ENCODE measurements at regions not wholly inside any gene's neighbourhood (a gene's known extent, or its start where the extent isn't known, plus 50 kb on each side); places are given as distances from the start of the nearest gene placed in this dataset.

DNA sequence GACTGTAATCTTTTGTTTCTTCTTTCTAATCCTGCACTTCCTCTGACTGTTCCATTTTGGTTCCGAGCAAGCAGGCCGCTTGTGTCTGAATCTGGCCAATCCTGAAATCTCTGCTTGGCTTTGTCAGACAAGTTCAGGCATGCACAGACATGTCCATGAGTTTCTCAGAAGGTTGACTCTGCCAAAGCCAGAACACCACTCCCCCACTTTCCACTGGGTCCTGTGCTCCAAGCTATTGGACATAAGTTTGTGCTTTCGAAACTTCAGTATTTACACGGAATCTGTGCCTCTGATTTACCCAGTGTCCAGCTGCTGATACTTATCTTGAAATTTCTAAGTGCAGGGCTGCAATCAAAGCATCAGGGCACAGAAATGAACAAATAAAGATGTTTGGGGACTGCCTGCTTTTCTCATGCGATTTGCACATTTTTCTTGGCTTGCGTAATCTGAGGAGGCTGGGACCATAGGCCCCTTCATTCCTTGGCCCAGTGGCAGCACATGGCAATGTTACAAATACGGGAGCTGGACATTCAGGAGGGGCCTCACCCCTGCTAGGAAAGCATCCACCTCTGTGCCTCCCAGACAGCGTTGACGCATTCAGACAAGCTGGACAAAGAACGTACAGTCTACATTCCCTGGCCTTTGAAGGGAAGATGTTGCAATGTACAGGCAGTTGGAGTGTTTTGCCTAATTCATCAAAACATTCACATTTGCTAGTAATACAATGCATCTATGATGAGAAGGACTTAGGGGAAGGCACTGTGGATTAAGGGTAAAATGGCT, 209.2 kb upstream of the PAPPA start (continued):
- no peak for TF ChIP-seq ZNF33A (CRISPR knock-in tag; IDR thresholded peaks at IDR 0.05; ENCODE audit: borderline replicate concordance)
- TF ChIP-seq HNRNPH1 (optimal IDR thresholded peaks at IDR 0.05; ENCODE audit: low read depth, low read length) = no peak
- TF ChIP-seq, protein P1, sequence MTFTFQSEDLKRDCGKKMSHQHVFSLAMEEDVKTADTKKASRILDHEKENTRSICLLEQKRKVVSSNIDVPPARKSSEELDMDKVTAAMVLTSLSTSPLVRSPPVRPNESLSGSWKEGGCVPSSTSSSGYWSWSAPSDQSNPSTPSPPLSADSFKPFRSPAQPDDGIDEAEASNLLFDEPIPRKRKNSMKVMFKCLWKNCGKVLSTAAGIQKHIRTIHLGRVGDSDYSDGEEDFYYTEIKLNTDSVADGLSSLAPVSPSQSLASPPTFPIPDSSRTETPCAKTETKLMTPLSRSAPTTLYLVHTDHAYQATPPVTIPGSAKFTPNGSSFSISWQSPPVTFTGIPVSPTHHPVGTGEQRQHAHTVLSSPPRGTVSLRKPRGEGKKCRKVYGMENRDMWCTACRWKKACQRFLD (CRISPR knock-in tag; IDR thresholded peaks at IDR 0.05; ENCODE audit: borderline replicate concordance) = no peak
- TF ChIP-seq, protein P2, sequence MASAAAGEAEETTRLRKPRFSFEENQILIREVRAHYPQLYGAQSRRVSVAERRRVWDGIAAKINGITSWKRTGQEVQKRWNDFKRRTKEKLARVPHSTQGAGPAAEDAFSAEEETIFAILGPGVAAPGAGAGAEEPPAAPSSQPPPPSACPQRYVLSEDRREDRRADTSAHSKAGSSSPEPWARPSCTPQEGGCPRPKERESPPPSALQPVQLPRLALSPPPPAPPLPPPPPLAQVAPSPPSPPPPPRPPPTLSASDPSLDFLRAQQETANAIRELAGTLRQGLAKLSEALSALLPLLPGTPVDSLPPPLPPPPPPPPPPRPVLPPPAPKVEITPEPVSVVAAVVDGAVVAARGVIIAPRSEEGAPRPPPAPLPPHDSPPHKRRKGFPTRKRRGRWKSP (CRISPR knock-in tag; IDR thresholded peaks at IDR 0.05) = peak; percentile 76; the same call in 1 of the 2 replicates
- TF ChIP-seq CC2D1A (CRISPR knock-in tag; IDR thresholded peaks at IDR 0.05) = 0 out of 2 replicates have a peak, but pooled peaks have one; percentile 57
- TF ChIP-seq ZNF879 (CRISPR knock-in tag; IDR thresholded peaks at IDR 0.05) = no peak
- TF ChIP-seq, protein P3, sequence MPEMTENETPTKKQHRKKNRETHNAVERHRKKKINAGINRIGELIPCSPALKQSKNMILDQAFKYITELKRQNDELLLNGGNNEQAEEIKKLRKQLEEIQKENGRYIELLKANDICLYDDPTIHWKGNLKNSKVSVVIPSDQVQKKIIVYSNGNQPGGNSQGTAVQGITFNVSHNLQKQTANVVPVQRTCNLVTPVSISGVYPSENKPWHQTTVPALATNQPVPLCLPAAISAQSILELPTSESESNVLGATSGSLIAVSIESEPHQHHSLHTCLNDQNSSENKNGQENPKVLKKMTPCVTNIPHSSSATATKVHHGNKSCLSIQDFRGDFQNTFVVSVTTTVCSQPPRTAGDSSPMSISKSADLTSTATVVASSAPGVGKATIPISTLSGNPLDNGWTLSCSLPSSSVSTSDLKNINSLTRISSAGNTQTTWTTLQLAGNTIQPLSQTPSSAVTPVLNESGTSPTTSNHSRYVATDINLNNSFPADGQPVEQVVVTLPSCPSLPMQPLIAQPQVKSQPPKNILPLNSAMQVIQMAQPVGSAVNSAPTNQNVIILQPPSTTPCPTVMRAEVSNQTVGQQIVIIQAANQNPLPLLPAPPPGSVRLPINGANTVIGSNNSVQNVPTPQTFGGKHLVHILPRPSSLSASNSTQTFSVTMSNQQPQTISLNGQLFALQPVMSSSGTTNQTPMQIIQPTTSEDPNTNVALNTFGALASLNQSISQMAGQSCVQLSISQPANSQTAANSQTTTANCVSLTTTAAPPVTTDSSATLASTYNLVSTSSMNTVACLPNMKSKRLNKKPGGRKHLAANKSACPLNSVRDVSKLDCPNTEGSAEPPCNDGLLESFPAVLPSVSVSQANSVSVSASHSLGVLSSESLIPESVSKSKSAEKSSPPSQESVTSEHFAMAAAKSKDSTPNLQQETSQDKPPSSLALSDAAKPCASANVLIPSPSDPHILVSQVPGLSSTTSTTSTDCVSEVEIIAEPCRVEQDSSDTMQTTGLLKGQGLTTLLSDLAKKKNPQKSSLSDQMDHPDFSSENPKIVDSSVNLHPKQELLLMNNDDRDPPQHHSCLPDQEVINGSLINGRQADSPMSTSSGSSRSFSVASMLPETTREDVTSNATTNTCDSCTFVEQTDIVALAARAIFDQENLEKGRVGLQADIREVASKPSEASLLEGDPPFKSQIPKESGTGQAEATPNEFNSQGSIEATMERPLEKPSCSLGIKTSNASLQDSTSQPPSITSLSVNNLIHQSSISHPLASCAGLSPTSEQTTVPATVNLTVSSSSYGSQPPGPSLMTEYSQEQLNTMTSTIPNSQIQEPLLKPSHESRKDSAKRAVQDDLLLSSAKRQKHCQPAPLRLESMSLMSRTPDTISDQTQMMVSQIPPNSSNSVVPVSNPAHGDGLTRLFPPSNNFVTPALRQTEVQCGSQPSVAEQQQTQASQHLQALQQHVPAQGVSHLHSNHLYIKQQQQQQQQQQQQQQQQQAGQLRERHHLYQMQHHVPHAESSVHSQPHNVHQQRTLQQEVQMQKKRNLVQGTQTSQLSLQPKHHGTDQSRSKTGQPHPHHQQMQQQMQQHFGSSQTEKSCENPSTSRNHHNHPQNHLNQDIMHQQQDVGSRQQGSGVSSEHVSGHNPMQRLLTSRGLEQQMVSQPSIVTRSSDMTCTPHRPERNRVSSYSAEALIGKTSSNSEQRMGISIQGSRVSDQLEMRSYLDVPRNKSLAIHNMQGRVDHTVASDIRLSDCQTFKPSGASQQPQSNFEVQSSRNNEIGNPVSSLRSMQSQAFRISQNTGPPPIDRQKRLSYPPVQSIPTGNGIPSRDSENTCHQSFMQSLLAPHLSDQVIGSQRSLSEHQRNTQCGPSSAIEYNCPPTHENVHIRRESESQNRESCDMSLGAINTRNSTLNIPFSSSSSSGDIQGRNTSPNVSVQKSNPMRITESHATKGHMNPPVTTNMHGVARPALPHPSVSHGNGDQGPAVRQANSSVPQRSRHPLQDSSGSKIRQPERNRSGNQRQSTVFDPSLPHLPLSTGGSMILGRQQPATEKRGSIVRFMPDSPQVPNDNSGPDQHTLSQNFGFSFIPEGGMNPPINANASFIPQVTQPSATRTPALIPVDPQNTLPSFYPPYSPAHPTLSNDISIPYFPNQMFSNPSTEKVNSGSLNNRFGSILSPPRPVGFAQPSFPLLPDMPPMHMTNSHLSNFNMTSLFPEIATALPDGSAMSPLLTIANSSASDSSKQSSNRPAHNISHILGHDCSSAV (CRISPR knock-in tag; IDR thresholded peaks at IDR 0.05; ENCODE audit: borderline replicate concordance) = no peak
- TF ChIP-seq SRSF9 (IDR thresholded peaks at IDR 0.05; ENCODE audit: borderline replicate concordance, insufficient read depth, low read depth, low read length, poor library complexity, severe bottlenecking) = no peak
- TF ChIP-seq IRX3 (CRISPR knock-in tag; IDR thresholded peaks at IDR 0.05; ENCODE audit: borderline replicate concordance, low read depth) = peak; percentile 40; the same call in 1 of the 2 replicates
- no peak for TF ChIP-seq HOXA9 (CRISPR knock-in tag; IDR thresholded peaks at IDR 0.05; ENCODE audit: borderline replicate concordance)
- TF ChIP-seq MATR3 (CRISPR knock-in tag; IDR thresholded peaks at IDR 0.05) = no peak
- TF ChIP-seq CTCF (CRISPR knock-in tag; IDR thresholded peaks at IDR 0.05) = no peak
